ENCODE measurements at regions not wholly inside any gene's neighbourhood (a gene's known extent, or its start where the extent isn't known, plus 50 kb on each side); places are given as distances from the start of the nearest gene placed in this dataset.

- Histone ChIP-seq H3K36me3 (ENCODE audit: control insufficient read depth, insufficient read depth, low read length) (no peaks in the 10 kb centered on the region), H3K79me1 (ENCODE audit: low read depth in 1 of 2, low read length in 2 of 2) (no peaks in the 10 kb centered on the region), H4K8ac (ENCODE audit: low read depth in 2 of 2, low read length in 2 of 2) (no peak overlapping the region), H3K9ac (ENCODE audit: low read depth, low read length) (no peak overlapping the region), H3K56ac (ENCODE audit: extremely low read depth, insufficient read depth, low read length) (no peak overlapping the region), H2BK15ac (ENCODE audit: low read depth, low read length) (no peak overlapping the region), H4K20me1 (ENCODE audit: insufficient read depth, low read length) (no peaks in the 10 kb centered on the region), H2BK5ac (ENCODE audit: low read depth, low read length, poor library complexity, severe bottlenecking) (no peak overlapping the region), H3K27me3 (ENCODE audit: control insufficient read depth, insufficient read depth, low read length) (no peaks in the 10 kb centered on the region), H2AK5ac (ENCODE audit: low read depth, low read length) (no peak overlapping the region), H3K4me1 (ENCODE audit: control insufficient read depth, insufficient read depth, low read length) (no peaks in the 10 kb centered on the region), H3K18ac (ENCODE audit: low read depth, low read length) (no peak overlapping the region), H3K9me1 (ENCODE audit: insufficient read depth, low read length) (no peaks in the 10 kb centered on the region), H2AK9ac (replicated peaks; ENCODE audit: low read depth, low read length, poor library complexity) (no peak overlapping the region), H3K4me2 (ENCODE audit: low read depth, low read length) (no peak overlapping the region), H3K4me3 (ENCODE audit: insufficient read depth, low read depth, low read length) (no peak overlapping the region), H3K4ac (ENCODE audit: low read depth, low read length) (no peak overlapping the region), H4K5ac (ENCODE audit: low read depth, low read length) (no peak overlapping the region), H2AFZ (replicated peaks; ENCODE audit: low read length, poor library complexity) (no peak overlapping the region), H4K91ac (ENCODE audit: insufficient read depth, low read depth, low read length) (no peak overlapping the region), H3K14ac (replicated peaks; ENCODE audit: low read depth, low read length) (no peak overlapping the region), H2BK20ac (ENCODE audit: low read depth, low read length) (no peak overlapping the region), H2BK120ac (ENCODE audit: low read depth, low read length) (no peak overlapping the region), H3K9me3 (ENCODE audit: control insufficient read depth, insufficient read depth, low read length) (peaks cover 23% of the 10 kb centered on the region), H3K23ac (ENCODE audit: low read depth, low read length) (no peak overlapping the region), H3K27ac (ENCODE audit: insufficient read depth, low read length) (no peak overlapping the region)
- dilution Hi-C loops (cut with HindIII; ENCODE audit: low sequenced_read_pairs, unreplicated experiment) = no loop called here
- intact Hi-C loops (cut with micrococcal nuclease) = no loop called here
- WGBS, 2 experiments (ENCODE audit: extremely low coverage in 2 of 2, insufficient read length in 1 of 2) = 85% methylated on average over 14 of the region's 24 CpGs; no CpG with 5 or more reads in 1 of the 2 experiments
- TF ChIP-seq POLR2A (IDR thresholded peaks at IDR 0.05; ENCODE audit: low read depth, low read length) (no peak), ELK1 (IDR thresholded peaks at IDR 0.05; ENCODE audit: borderline replicate concordance, low read depth, low read length) (no peak), RCOR1 (IDR thresholded peaks at IDR 0.05; ENCODE audit: insufficient replicate concordance, low read length) (no peak), FOS (IDR thresholded peaks at IDR 0.05; ENCODE audit: low read depth, low read length) (no peak), USF2 (IDR thresholded peaks at IDR 0.05; ENCODE audit: low read depth, low read length) (no peak), NFE2L2 (IDR thresholded peaks at IDR 0.05; ENCODE audit: low read depth, low read length) (no peak), MAFK (IDR thresholded peaks at IDR 0.05; ENCODE audit: low read depth, low read length) (no peak), BHLHE40 (IDR thresholded peaks at IDR 0.05; ENCODE audit: low read depth, low read length) (no peak), CHD1 (IDR thresholded peaks at IDR 0.05; ENCODE audit: low read depth, low read length) (no peak), RFX5 (IDR thresholded peaks at IDR 0.05; ENCODE audit: low read depth, low read length) (no peak), MXI1 (IDR thresholded peaks at IDR 0.05; ENCODE audit: borderline replicate concordance, low read depth, low read length) (no peak), MAZ (IDR thresholded peaks at IDR 0.05; ENCODE audit: borderline replicate concordance, low read depth, low read length) (no peak), CTCF (conservative IDR thresholded peaks at IDR 0.05; ENCODE audit: low read depth, low read length) (no peak), RAD21 (IDR thresholded peaks at IDR 0.05; ENCODE audit: low read length) (no peak), CEBPB (IDR thresholded peaks at IDR 0.05; ENCODE audit: low read depth, low read length) (no peak), SMC3 (IDR thresholded peaks at IDR 0.05; ENCODE audit: low read depth, low read length) (no peak)
- in situ Hi-C loops (cut with MboI; ENCODE audit: low sequenced_read_pairs) = no loop called here
- BruUV-seq (replicated peaks) = no TSS peak
- ChIA-PET CTCF (no interaction called here), POLR2A (ENCODE audit: unreplicated experiment) (no interaction called here)
- ATAC-seq (ENCODE audit: low read depth) = no peak
- DNase-seq = no peak
Observed at GRCh38 chr6:168228676-168229367, 90.8 kb downstream of the DACT2 start.

All from IMR-90 (cell line).